HEK293 (cell line): ENCODE measurements at regions not wholly inside any gene's neighbourhood (a gene's known extent, or its start where the extent isn't known, plus 50 kb on each side); places are given as distances from the start of the nearest gene placed in this dataset.
A peak's percentile ranks its signal among the peaks of the same experiment; 100 is the strongest.

Source experiments
- CTCF ChIA-PET: fragments of 350-600 bp; formaldehyde crosslinking; extraction: SDS; loops from one replicate; lab custom pipeline; 2021; ENCODE audit warnings: antibody characterized with exemption; lab: Yijun Ruan, JAX
- POLR2A ChIA-PET: fragments of 300-600 bp; formaldehyde crosslinking; extraction: SDS; loops from one replicate; lab custom pipeline; 2020; ENCODE audit warnings: antibody characterized with exemption, inconsistent platforms; lab: Yijun Ruan, JAX
- H3K27ac ChIP-seq: fragments of 200-500 bp; sonication (Bioruptor generic); 2 replicates; pipeline ENCODE4 v1.5.1; 2014; ENCODE audit warnings: low read depth, low read length, control low read depth, inconsistent platforms; ENCODE audit errors: extremely low read depth
- H3K36me3 ChIP-seq, 2 experiments: fragments of 200-500 bp in 1 of 2; sonication (Bioruptor generic) in 1 of 2; 1 replicate in 1 of 2; 2 replicates in 1 of 2; pipeline ENCODE4 v1.5.1; 2014 to 2017; ENCODE audit warnings: inconsistent platforms in 2 of 2, low read length in 2 of 2; ENCODE audit not compliant: control insufficient read depth in 2 of 2, insufficient read depth in 1 of 2
- H3K4me1 ChIP-seq: fragments of 200-500 bp; sonication (Bioruptor generic); 2 replicates; pipeline ENCODE4 v1.5.1; 2014; ENCODE audit warnings: mild to moderate bottlenecking, low read length, inconsistent platforms; ENCODE audit not compliant: control insufficient read depth, insufficient read depth
- H3K4me3 ChIP-seq: 2 replicates; pipeline ENCODE4 v1.5.1; 2011; ENCODE audit warnings: low read depth, mild to moderate bottlenecking, control low read depth, low read length, moderate library complexity
- H3K9me3 ChIP-seq: fragments of 200-500 bp; sonication (Bioruptor generic); 2 replicates; pipeline ENCODE4 v1.5.1; 2014; ENCODE audit warnings: low read depth, low read length, inconsistent platforms; ENCODE audit not compliant: control insufficient read depth, insufficient read depth
- GLIS2 ChIP-seq: fragments of 450-650 bp; formaldehyde crosslinking; IDR thresholded peaks from 2 replicates; pipeline ENCODE4 v1.5.1; 2016; ENCODE audit warnings: missing biosample characterization, missing genetic modification characterization
- KLF10 ChIP-seq: fragments of 450-650 bp; IDR thresholded peaks from 2 replicates; pipeline ENCODE4 v1.5.1; 2018; ENCODE audit warnings: missing biosample characterization, mild to moderate bottlenecking, missing genetic modification characterization
- KLF8 ChIP-seq: fragments of 450-650 bp; formaldehyde crosslinking; IDR thresholded peaks from 2 replicates; pipeline ENCODE4 v1.5.1; 2016; ENCODE audit warnings: missing biosample characterization, missing genetic modification characterization
- MYNN ChIP-seq: fragments of 450-650 bp; formaldehyde crosslinking; IDR thresholded peaks from 2 replicates; pipeline ENCODE4 v1.5.1; 2016; ENCODE audit warnings: missing biosample characterization, missing genetic modification characterization, borderline replicate concordance
- YY1 ChIP-seq: fragments of 450-650 bp; formaldehyde crosslinking; IDR thresholded peaks from 2 replicates; pipeline ENCODE4 v1.5.1; 2018; ENCODE audit warnings: missing biosample characterization, missing genetic modification characterization
- ZBTB20 ChIP-seq: fragments of 450-650 bp; formaldehyde crosslinking; IDR thresholded peaks from 2 replicates; pipeline ENCODE4 v1.5.1; 2016; ENCODE audit warnings: missing biosample characterization, missing genetic modification characterization
- ZBTB21 ChIP-seq: fragments of 450-650 bp; formaldehyde crosslinking; IDR thresholded peaks from 2 replicates; pipeline ENCODE4 v1.5.1; 2017; ENCODE audit warnings: missing biosample characterization, missing genetic modification characterization
- ZFP37 ChIP-seq: fragments of 450-650 bp; formaldehyde crosslinking; IDR thresholded peaks from 2 replicates; pipeline ENCODE4 v1.5.1; 2016; ENCODE audit warnings: missing biosample characterization, missing genetic modification characterization
- ZNF202 ChIP-seq: fragments of 450-650 bp; formaldehyde crosslinking; IDR thresholded peaks from 2 replicates; pipeline ENCODE4 v1.5.1; 2016; ENCODE audit warnings: missing biosample characterization, missing genetic modification characterization, borderline replicate concordance
- ZNF223 ChIP-seq: fragments of 450-650 bp; formaldehyde crosslinking; IDR thresholded peaks from 2 replicates; pipeline ENCODE4 v1.5.1; 2016; ENCODE audit warnings: missing biosample characterization, missing genetic modification characterization
- ZNF324 ChIP-seq: fragments of 450-650 bp; formaldehyde crosslinking; IDR thresholded peaks from 2 replicates; pipeline ENCODE4 v1.5.1; 2016; ENCODE audit warnings: missing biosample characterization, missing genetic modification characterization
- ZNF654 ChIP-seq: fragments of 450-650 bp; formaldehyde crosslinking; IDR thresholded peaks from 2 replicates; pipeline ENCODE4 v1.5.1; 2016; ENCODE audit warnings: low read depth, missing biosample characterization, missing genetic modification characterization
- ZSCAN23 ChIP-seq: fragments of 450-650 bp; formaldehyde crosslinking; IDR thresholded peaks from 2 replicates; pipeline ENCODE4 v1.5.1; 2016; ENCODE audit warnings: missing biosample characterization, missing genetic modification characterization
- TF ChIP-seq, protein P1 (sequence below): fragments of 450-650 bp; formaldehyde crosslinking; conservative IDR thresholded peaks from 2 replicates; pipeline ENCODE4 v1.5.1; 2016; ENCODE audit warnings: low read depth, missing biosample characterization, missing genetic modification characterization
- TF ChIP-seq, protein P2 (sequence below): fragments of 450-650 bp; formaldehyde crosslinking; IDR thresholded peaks from 2 replicates; pipeline ENCODE4 v1.5.1; 2016; ENCODE audit warnings: missing biosample characterization, missing genetic modification characterization
- TF ChIP-seq, protein P3 (sequence below): fragments of 450-650 bp; formaldehyde crosslinking; IDR thresholded peaks from 2 replicates; pipeline ENCODE4 v1.5.1; 2016; ENCODE audit warnings: missing biosample characterization, missing genetic modification characterization
- TF ChIP-seq, protein P4 (sequence below): fragments of 450-650 bp; formaldehyde crosslinking; IDR thresholded peaks from 2 replicates; pipeline ENCODE4 v1.5.1; 2016; ENCODE audit warnings: missing biosample characterization, missing genetic modification characterization
- TF ChIP-seq, protein P5 (sequence below): fragments of 450-650 bp; formaldehyde crosslinking; IDR thresholded peaks from 2 replicates; pipeline ENCODE4 v1.5.1; 2016; ENCODE audit warnings: missing biosample characterization, missing genetic modification characterization
- TF ChIP-seq, protein P6 (sequence below): fragments of 450-650 bp; formaldehyde crosslinking; IDR thresholded peaks from 2 replicates; pipeline ENCODE4 v1.5.1; 2016; ENCODE audit warnings: missing biosample characterization, missing genetic modification characterization

DNA sequence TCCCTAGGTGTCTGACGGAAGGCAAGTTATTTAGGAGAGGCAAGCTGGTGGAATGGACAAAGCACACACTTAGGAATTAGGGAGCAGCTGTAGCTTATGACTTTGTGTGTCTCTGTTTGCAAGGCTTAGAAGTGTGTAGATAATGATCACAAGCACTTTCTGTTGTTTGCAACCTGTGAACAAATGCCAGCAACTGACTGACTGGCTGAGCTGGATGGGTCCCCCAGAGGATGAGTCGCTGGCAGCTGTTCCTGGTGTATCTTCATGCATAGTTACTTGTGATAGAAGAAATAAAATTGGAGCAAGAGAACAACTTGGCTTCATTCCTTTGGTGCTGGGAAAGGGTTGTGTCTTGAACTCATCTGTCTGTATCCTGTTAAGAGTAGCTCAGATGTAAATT is 64.2 kb upstream of the BEND4 start (continued):
- TF ChIP-seq, protein P1, sequence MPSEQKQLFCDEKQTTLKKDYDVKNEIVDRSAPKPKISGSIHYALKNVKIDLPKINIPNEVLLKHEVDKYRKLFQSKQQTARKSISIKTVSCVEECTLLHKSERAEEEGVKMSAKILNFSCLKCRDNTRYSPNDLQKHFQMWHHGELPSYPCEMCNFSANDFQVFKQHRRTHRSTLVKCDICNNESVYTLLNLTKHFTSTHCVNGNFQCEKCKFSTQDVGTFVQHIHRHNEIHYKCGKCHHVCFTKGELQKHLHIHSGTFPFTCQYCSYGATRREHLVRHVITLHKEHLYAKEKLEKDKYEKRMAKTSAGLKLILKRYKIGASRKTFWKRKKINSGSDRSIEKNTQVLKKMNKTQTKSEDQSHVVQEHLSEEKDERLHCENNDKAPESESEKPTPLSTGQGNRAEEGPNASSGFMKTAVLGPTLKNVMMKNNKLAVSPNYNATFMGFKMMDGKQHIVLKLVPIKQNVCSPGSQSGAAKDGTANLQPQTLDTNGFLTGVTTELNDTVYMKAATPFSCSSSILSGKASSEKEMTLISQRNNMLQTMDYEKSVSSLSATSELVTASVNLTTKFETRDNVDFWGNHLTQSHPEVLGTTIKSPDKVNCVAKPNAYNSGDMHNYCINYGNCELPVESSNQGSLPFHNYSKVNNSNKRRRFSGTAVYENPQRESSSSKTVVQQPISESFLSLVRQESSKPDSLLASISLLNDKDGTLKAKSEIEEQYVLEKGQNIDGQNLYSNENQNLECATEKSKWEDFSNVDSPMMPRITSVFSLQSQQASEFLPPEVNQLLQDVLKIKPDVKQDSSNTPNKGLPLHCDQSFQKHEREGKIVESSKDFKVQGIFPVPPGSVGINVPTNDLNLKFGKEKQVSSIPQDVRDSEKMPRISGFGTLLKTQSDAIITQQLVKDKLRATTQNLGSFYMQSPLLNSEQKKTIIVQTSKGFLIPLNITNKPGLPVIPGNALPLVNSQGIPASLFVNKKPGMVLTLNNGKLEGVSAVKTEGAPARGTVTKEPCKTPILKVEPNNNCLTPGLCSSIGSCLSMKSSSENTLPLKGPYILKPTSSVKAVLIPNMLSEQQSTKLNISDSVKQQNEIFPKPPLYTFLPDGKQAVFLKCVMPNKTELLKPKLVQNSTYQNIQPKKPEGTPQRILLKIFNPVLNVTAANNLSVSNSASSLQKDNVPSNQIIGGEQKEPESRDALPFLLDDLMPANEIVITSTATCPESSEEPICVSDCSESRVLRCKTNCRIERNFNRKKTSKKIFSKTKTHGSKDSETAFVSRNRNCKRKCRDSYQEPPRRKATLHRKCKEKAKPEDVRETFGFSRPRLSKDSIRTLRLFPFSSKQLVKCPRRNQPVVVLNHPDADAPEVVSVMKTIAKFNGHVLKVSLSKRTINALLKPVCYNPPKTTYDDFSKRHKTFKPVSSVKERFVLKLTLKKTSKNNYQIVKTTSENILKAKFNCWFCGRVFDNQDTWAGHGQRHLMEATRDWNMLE (tag by site-specific recombination): no peak
- TF ChIP-seq, protein P2, sequence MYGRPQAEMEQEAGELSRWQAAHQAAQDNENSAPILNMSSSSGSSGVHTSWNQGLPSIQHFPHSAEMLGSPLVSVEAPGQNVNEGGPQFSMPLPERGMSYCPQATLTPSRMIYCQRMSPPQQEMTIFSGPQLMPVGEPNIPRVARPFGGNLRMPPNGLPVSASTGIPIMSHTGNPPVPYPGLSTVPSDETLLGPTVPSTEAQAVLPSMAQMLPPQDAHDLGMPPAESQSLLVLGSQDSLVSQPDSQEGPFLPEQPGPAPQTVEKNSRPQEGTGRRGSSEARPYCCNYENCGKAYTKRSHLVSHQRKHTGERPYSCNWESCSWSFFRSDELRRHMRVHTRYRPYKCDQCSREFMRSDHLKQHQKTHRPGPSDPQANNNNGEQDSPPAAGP: no peak
- TF ChIP-seq, protein P3, sequence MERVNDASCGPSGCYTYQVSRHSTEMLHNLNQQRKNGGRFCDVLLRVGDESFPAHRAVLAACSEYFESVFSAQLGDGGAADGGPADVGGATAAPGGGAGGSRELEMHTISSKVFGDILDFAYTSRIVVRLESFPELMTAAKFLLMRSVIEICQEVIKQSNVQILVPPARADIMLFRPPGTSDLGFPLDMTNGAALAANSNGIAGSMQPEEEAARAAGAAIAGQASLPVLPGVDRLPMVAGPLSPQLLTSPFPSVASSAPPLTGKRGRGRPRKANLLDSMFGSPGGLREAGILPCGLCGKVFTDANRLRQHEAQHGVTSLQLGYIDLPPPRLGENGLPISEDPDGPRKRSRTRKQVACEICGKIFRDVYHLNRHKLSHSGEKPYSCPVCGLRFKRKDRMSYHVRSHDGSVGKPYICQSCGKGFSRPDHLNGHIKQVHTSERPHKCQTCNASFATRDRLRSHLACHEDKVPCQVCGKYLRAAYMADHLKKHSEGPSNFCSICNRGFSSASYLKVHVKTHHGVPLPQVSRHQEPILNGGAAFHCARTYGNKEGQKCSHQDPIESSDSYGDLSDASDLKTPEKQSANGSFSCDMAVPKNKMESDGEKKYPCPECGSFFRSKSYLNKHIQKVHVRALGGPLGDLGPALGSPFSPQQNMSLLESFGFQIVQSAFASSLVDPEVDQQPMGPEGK (tag by site-specific recombination): no peak
- TF ChIP-seq MYNN (tag by site-specific recombination) (no peak), ZBTB21 (no peak), ZSCAN23 (no peak), ZNF654 (no peak)

DNA sequence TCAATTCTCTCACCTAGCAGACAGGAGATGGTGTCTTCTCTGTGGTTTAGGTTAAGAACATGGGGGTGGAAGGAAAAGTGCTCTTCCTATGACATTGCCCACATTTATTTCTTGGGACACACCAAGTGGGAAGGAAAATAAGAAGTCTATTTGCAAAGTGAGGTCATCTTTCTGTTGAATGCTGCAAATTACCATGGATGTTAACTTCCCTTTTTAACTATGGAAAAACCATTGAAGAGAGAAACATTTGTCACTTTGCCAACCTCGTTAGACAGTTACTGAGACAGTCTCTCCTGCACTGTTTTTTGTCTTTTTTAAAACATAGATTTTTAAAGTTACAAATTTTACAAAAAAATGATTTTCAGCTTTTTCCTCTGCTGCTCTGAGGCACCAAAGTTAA is 72.8 kb upstream of the BEND4 start:
- H3K9me3 ChIP-seq: no peaks in the 10 kb centered on the region
- H3K27ac ChIP-seq: no peak overlapping the region
- TF ChIP-seq, protein P4, sequence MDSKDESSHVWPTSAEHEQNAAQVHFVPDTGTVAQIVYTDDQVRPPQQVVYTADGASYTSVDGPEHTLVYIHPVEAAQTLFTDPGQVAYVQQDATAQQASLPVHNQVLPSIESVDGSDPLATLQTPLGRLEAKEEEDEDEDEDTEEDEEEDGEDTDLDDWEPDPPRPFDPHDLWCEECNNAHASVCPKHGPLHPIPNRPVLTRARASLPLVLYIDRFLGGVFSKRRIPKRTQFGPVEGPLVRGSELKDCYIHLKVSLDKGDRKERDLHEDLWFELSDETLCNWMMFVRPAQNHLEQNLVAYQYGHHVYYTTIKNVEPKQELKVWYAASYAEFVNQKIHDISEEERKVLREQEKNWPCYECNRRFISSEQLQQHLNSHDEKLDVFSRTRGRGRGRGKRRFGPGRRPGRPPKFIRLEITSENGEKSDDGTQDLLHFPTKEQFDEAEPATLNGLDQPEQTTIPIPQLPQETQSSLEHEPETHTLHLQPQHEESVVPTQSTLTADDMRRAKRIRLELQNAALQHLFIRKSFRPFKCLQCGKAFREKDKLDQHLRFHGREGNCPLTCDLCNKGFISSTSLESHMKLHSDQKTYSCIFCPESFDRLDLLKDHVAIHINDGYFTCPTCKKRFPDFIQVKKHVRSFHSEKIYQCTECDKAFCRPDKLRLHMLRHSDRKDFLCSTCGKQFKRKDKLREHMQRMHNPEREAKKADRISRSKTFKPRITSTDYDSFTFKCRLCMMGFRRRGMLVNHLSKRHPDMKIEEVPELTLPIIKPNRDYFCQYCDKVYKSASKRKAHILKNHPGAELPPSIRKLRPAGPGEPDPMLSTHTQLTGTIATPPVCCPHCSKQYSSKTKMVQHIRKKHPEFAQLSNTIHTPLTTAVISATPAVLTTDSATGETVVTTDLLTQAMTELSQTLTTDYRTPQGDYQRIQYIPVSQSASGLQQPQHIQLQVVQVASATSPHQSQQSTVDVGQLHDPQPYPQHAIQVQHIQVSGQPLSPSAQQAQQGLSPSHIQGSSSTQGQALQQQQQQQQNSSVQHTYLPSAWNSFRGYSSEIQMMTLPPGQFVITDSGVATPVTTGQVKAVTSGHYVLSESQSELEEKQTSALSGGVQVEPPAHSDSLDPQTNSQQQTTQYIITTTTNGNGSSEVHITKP: 0 out of 2 replicates have a peak, but pooled peaks have one; percentile 35
- no peak for TF ChIP-seq ZBTB20 (tag by site-specific recombination)
- TF ChIP-seq, protein P5, sequence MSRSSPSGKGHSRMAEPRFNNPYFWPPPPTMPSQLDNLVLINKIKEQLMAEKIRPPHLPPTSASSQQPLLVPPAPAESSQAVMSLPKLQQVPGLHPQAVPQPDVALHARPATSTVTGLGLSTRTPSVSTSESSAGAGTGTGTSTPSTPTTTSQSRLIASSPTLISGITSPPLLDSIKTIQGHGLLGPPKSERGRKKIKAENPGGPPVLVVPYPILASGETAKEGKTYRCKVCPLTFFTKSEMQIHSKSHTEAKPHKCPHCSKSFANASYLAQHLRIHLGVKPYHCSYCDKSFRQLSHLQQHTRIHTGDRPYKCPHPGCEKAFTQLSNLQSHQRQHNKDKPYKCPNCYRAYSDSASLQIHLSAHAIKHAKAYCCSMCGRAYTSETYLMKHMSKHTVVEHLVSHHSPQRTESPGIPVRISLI: no peak
- H3K4me1 ChIP-seq: no peaks in the 10 kb centered on the region
- POLR2A ChIA-PET: no interaction called here
- CTCF ChIA-PET: no interaction called here
- H3K36me3 ChIP-seq: no peaks in the 10 kb centered on the region
- no peak overlapping the region for H3K4me3 ChIP-seq

DNA sequence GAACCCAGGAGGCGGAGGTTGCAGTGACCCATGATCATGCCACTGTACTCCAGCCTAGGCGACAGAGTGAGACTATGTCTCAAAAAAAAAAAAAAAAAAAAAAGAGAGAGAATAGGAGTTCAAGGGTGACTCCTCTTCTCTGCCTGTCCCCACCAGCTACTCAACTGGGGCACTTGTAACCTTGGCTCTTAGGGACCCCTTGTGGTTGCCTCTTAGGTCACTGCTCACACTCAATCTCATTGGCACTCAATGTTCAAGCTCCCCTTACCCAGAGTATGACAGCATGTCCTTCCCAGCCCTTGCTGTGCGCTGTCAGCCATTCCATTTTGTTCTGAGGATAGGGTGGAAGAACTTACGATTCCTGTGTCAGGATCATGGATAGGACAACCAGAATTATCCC is 82.4 kb upstream of the BEND4 start:
- no peaks in the 10 kb centered on the region for H3K4me1 ChIP-seq
- H3K27ac ChIP-seq: no peak overlapping the region
- ChIA-PET CTCF (interaction anchor here (0.6 kb wide), 1 partner anchor 378 kb away, joined by 5 read pairs; no protein-coding TSS in a partner anchor), POLR2A (no interaction called here)
- no peaks in the 10 kb centered on the region for H3K9me3 ChIP-seq
- no peak overlapping the region for H3K4me3 ChIP-seq
- H3K36me3 ChIP-seq: no peaks in the 10 kb centered on the region
- TF ChIP-seq ZFP37 (tag by site-specific recombination): no peak
- no peak for TF ChIP-seq YY1
- TF ChIP-seq ZNF324 (tag by site-specific recombination): no peak
- no peak for TF ChIP-seq GLIS2
- no peak for TF ChIP-seq ZNF202 (tag by site-specific recombination)
- no peak for TF ChIP-seq KLF8
- TF ChIP-seq, protein P6, sequence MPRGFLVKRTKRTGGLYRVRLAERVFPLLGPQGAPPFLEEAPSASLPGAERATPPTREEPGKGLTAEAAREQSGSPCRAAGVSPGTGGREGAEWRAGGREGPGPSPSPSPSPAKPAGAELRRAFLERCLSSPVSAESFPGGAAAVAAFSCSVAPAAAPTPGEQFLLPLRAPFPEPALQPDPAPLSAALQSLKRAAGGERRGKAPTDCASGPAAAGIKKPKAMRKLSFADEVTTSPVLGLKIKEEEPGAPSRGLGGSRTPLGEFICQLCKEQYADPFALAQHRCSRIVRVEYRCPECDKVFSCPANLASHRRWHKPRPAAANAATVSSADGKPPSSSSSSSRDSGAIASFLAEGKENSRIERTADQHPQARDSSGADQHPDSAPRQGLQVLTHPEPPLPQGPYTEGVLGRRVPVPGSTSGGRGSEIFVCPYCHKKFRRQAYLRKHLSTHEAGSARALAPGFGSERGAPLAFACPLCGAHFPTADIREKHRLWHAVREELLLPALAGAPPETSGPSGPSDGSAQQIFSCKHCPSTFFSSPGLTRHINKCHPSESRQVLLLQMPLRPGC (tag by site-specific recombination): no peak
- no peak for TF ChIP-seq ZNF223
- no peak for TF ChIP-seq KLF10 (tag by site-specific recombination)
